Lung (tissue), 11 donors: ENCODE measurements at regions not wholly inside any gene's neighbourhood (a gene's known extent, or its start where the extent isn't known, plus 50 kb on each side); places are given as distances from the start of the nearest gene placed in this dataset.

Experiments
- ATAC-seq: fragments of 200-7000 bp; cut with Tn5 transposase; one replicate; pipeline ENCODE4 v1.9.1; 2020; ENCODE audit warnings: moderate number of reproducible peaks; ENCODE audit not compliant: insufficient read depth, low FRiP score
- DNase-seq, 3 donors: peaks; one replicate each; pipeline ENCODE4 v3.0.0-alpha.2; 2013 to 2017
- H3K27ac ChIP-seq, 2 donors: one replicate each; pipeline ENCODE4 v1.5.1; 2013; ENCODE audit warnings: mild to moderate bottlenecking in 2 of 2, moderate library complexity in 2 of 2, control low read depth in 1 of 2, inconsistent platforms in 1 of 2, low read depth in 1 of 2, low read length in 1 of 2
- H3K27me3 ChIP-seq, 3 donors: one replicate each; pipeline ENCODE4 v1.5.1; 2013; ENCODE audit warnings: low read length in 2 of 3; ENCODE audit not compliant: control insufficient read depth in 3 of 3, insufficient read depth in 3 of 3
- H3K36me3 ChIP-seq, 4 donors: one replicate each; pipeline ENCODE4 v1.5.1; 2013; ENCODE audit warnings: low read length in 4 of 4, mild to moderate bottlenecking in 1 of 4, moderate library complexity in 1 of 4; ENCODE audit not compliant: control insufficient read depth in 4 of 4, insufficient read depth in 4 of 4
- H3K4me1 ChIP-seq, 5 donors: one replicate each; pipeline ENCODE4 v1.5.1; 2013; ENCODE audit warnings: low read length in 5 of 5, mild to moderate bottlenecking in 2 of 5, moderate library complexity in 1 of 5; ENCODE audit not compliant: control insufficient read depth in 5 of 5, insufficient read depth in 5 of 5
- H3K4me3 ChIP-seq: one replicate; pipeline ENCODE4 v1.5.1; 2013; ENCODE audit warnings: mild to moderate bottlenecking, control low read depth, moderate library complexity
- H3K9ac ChIP-seq, 2 donors: one replicate each; pipeline ENCODE4 v1.5.1; 2013; ENCODE audit warnings: low read length in 2 of 2, control low read depth in 1 of 2; ENCODE audit not compliant: insufficient read depth in 1 of 2
- H3K9me3 ChIP-seq, 4 donors: one replicate each; pipeline ENCODE4 v1.5.1; 2013; ENCODE audit warnings: low read length in 3 of 4, mild to moderate bottlenecking in 1 of 4, moderate library complexity in 1 of 4; ENCODE audit not compliant: control insufficient read depth in 4 of 4, insufficient read depth in 3 of 4
- CTCF ChIP-seq: IDR thresholded peaks from 2 replicates; pipeline ENCODE4 v1.5.1; 2012; ENCODE audit warnings: mild to moderate bottlenecking; ENCODE audit errors: control extremely low read depth, extremely low read depth
- WGBS, 2 donors: extraction: QIAGEN DNeasy Blood & Tissue Kit; methylation state at CpG; one replicate each; pipeline ENCODE4 v1.1.7; 2013; 5-methylcytosine and 5-hydroxymethylcytosine counted together
- donor health status: control.
- donor health status: control.
- donor health status: Bipolar disorder and iron deficiency.
- donor health status: healthy.
- donor health status: DM: yes; HTN: yes; CAD: no.

- WGBS, 2 donors: 76 to 88% methylated on average over 1 of the region's 1 CpG
- Histone ChIP-seq H3K9ac (no peak overlapping the region), H3K4me1 (peaks cover 0 to 2% (median 0%) of the 10 kb centered on the region in 5 donors), H3K9me3 (peaks cover 0 to 4% (median 0%) of the 10 kb centered on the region in 4 donors), H3K27me3 (no peaks in the 10 kb centered on the region), H3K27ac (no peak overlapping the region), H3K4me3 (no peak overlapping the region), H3K36me3 (no peaks in the 10 kb centered on the region)
- no peak for TF ChIP-seq CTCF
- ATAC-seq: no peak
- DNase-seq: no peak
Measured at GRCh38 chr3:36649125-36649524, 115.2 kb downstream of the DCLK3 start.

- H3K36me3 ChIP-seq: no peaks in the 10 kb centered on the region
- H3K9me3 ChIP-seq: peaks cover 0 to 4% (median 0%) of the 10 kb centered on the region in 4 donors
- H3K4me1 ChIP-seq: peaks cover 0 to 2% (median 0%) of the 10 kb centered on the region in 5 donors
- no peaks in the 10 kb centered on the region for H3K27me3 ChIP-seq
- no peak overlapping the region for H3K4me3 ChIP-seq
- no peak for TF ChIP-seq CTCF
- no peak overlapping the region for H3K27ac ChIP-seq
- H3K9ac ChIP-seq: no peak overlapping the region
- ATAC-seq: no peak
- peak in 1 of 3 donors; percentile 7 for DNase-seq
- 63 to 83% methylated on average over 5 of the region's 5 CpGs for WGBS, 2 donors
Measured at GRCh38 chr3:36648241-36649034, 115.9 kb downstream of the DCLK3 start.

GRCh38 chr3:36647423-36647853 is 116.9 kb downstream of the DCLK3 start:
- ATAC-seq (no peak), DNase-seq (no peak)
- no peak for TF ChIP-seq CTCF
- Histone ChIP-seq H3K4me1 (peaks cover 0 to 2% (median 0%) of the 10 kb centered on the region in 5 donors), H3K36me3 (no peaks in the 10 kb centered on the region), H3K9me3 (peaks cover 0 to 2% (median 0%) of the 10 kb centered on the region in 4 donors), H3K27ac (no peak overlapping the region), H3K27me3 (no peaks in the 10 kb centered on the region), H3K9ac (no peak overlapping the region), H3K4me3 (no peak overlapping the region)
- 85 to 86% methylated on average over 3 of the region's 3 CpGs for WGBS, 2 donors
